ENCODE measurements at regions not wholly inside any gene's neighbourhood (a gene's known extent, or its start where the extent isn't known, plus 50 kb on each side); places are given as distances from the start of the nearest gene placed in this dataset.

DNA sequence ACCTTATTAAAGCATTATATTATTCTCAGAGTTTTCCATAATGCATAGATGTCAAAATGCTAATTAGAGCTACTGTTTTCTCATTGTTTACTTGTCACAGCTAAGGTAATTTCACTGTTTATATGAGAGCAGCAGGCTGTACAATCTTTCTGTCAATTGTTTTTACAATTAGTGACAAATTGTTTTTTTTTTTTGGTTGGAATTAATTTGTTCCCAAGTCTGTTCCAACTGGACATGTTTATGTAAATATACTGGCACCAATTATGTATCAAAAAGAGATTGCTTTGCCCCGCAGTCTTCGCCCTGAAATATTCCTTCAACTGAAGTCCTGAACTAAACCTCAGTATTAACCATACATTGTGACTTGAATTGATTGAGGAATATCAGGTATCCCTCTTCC, 72.3 kb upstream of the GRIA4 start:
- no peak overlapping the region for H3K27ac ChIP-seq (ENCODE audit: low read depth, low read length, poor library complexity, severe bottlenecking)

DNA sequence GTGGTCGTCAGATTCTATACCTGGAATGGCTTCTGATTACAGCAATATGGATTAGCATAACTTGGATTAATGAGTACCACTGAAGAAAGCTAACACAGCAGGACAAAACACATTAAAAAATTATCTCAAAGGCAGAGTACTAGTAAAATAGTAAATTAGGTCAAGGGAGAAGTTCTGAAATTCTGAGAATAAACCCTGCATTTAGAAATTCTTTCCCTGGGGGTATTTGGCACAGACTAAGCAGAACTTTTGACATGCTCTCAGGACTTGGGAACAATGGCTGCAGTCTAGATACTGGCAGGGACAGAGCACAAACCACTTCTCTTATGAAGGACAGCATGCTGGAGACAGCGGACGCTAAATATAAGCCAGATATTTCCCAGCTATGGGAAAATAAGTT, 85.6 kb upstream of the GRIA4 start:
- TF ChIP-seq EZH2phosphoT487 (IDR thresholded peaks at IDR 0.05; ENCODE audit: borderline replicate concordance, low read depth, low read length), result no peak
- TF ChIP-seq, protein P1, sequence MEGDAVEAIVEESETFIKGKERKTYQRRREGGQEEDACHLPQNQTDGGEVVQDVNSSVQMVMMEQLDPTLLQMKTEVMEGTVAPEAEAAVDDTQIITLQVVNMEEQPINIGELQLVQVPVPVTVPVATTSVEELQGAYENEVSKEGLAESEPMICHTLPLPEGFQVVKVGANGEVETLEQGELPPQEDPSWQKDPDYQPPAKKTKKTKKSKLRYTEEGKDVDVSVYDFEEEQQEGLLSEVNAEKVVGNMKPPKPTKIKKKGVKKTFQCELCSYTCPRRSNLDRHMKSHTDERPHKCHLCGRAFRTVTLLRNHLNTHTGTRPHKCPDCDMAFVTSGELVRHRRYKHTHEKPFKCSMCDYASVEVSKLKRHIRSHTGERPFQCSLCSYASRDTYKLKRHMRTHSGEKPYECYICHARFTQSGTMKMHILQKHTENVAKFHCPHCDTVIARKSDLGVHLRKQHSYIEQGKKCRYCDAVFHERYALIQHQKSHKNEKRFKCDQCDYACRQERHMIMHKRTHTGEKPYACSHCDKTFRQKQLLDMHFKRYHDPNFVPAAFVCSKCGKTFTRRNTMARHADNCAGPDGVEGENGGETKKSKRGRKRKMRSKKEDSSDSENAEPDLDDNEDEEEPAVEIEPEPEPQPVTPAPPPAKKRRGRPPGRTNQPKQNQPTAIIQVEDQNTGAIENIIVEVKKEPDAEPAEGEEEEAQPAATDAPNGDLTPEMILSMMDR (conservative IDR thresholded peaks at IDR 0.05; ENCODE audit: low read length), result no peak
- DNase-seq (ENCODE audit: low spot score), result no peak
- intact Hi-C loops (cut with micrococcal nuclease; ENCODE audit: unreplicated experiment), result no loop called here
- no peaks in the 10 kb centered on the region for H3K36me3 ChIP-seq (ENCODE audit: insufficient read depth, low read length)
- no peaks in the 10 kb centered on the region for H3K79me2 ChIP-seq (ENCODE audit: insufficient read depth, low read depth, low read length)
- no peak overlapping the region for H3K27ac ChIP-seq (ENCODE audit: low read depth, low read length, poor library complexity, severe bottlenecking)
- POLR2A ChIA-PET, result interaction anchor here (0.6 to 1.6 kb wide), 2 partner anchors 52 to 651 kb away, joined by 3 to 4 read pairs; no protein-coding TSS in a partner anchor
- no peak overlapping the region for H3K4me3 ChIP-seq (ENCODE audit: low read depth, low read length, poor library complexity, severe bottlenecking)
- CTCF ChIA-PET (ENCODE audit: unreplicated experiment), result no interaction called here
- no TSS peak for BruUV-seq (replicated peaks)
- no peaks in the 10 kb centered on the region for H3K9me2 ChIP-seq (ENCODE audit: insufficient read depth, low read length)
- H4K20me1 ChIP-seq (ENCODE audit: insufficient read depth, low read length), result no peaks in the 10 kb centered on the region
- no peak overlapping the region for H3K4me2 ChIP-seq (ENCODE audit: low read length)
- no peaks in the 10 kb centered on the region for H3K9me3 ChIP-seq (ENCODE audit: low read length)
- H3K4me1 ChIP-seq (ENCODE audit: insufficient read depth, low read length, poor library complexity, severe bottlenecking), result no peaks in the 10 kb centered on the region
- no peak overlapping the region for H2AFZ ChIP-seq (ENCODE audit: low read length)

More for the DNA sequence above, 72.3 kb upstream of the GRIA4 start:
- Histone ChIP-seq H3K79me2 (ENCODE audit: insufficient read depth, low read depth, low read length) (no peaks in the 10 kb centered on the region), H3K4me2 (ENCODE audit: low read length) (no peak overlapping the region), H3K9me2 (ENCODE audit: insufficient read depth, low read length) (no peaks in the 10 kb centered on the region), H3K4me3 (ENCODE audit: low read depth, low read length, poor library complexity, severe bottlenecking) (no peak overlapping the region), H3K4me1 (ENCODE audit: insufficient read depth, low read length, poor library complexity, severe bottlenecking) (no peaks in the 10 kb centered on the region), H2AFZ (ENCODE audit: low read length) (no peak overlapping the region), H3K36me3 (ENCODE audit: insufficient read depth, low read length) (no peaks in the 10 kb centered on the region), H4K20me1 (ENCODE audit: insufficient read depth, low read length) (no peaks in the 10 kb centered on the region), H3K9me3 (ENCODE audit: low read length) (no peaks in the 10 kb centered on the region)
- DNase-seq (ENCODE audit: low spot score), result no peak
- no peak for TF ChIP-seq EZH2phosphoT487 (IDR thresholded peaks at IDR 0.05; ENCODE audit: borderline replicate concordance, low read depth, low read length)
- TF ChIP-seq, protein P1 (conservative IDR thresholded peaks at IDR 0.05; ENCODE audit: low read length), result no peak
- intact Hi-C loops (cut with micrococcal nuclease; ENCODE audit: unreplicated experiment), result no loop called here
- POLR2A ChIA-PET, result interaction anchor here (0.6 kb wide), 1 partner anchor 227 kb away, joined by 3 read pairs; no protein-coding TSS in a partner anchor
- no TSS peak for BruUV-seq (replicated peaks)
- CTCF ChIA-PET (ENCODE audit: unreplicated experiment), result no interaction called here

DNA sequence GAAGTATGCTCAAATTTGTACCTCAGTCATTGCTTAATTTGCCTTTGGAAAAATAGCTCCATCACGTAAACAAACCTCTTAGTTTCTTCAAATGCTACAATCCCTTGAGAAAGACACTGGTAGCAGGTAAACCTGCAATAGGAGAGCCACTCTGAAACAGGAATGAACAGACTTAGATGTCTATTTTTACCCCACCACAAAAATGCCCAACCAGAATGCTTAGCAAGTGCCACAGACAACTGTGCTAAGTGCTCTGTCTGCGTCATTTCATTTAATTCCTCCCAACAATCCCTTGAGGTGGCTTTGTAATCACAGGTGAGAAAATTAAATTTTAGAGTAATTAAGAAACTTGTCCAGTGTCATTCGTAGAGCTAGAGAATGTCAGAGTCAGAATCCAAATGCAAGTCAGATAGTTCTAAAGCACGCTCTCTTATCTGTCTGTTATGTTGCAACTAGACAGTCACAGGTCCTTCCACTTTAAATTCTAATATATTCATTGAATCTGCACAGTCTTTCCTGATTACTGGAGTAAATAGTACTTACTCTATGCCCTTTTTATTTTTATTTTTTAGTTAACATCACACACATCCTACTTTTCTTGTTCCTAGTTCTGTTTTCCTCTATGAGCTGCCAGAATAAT, 89.0 kb upstream of the GRIA4 start:
- Histone ChIP-seq H3K9me3 (ENCODE audit: low read length) (no peaks in the 10 kb centered on the region), H3K79me2 (ENCODE audit: insufficient read depth, low read depth, low read length) (no peaks in the 10 kb centered on the region), H3K4me3 (ENCODE audit: low read depth, low read length, poor library complexity, severe bottlenecking) (no peak overlapping the region), H3K4me2 (ENCODE audit: low read length) (no peak overlapping the region), H4K20me1 (ENCODE audit: insufficient read depth, low read length) (no peaks in the 10 kb centered on the region), H3K27ac (ENCODE audit: low read depth, low read length, poor library complexity, severe bottlenecking) (no peak overlapping the region), H3K4me1 (ENCODE audit: insufficient read depth, low read length, poor library complexity, severe bottlenecking) (no peaks in the 10 kb centered on the region), H3K9me2 (ENCODE audit: insufficient read depth, low read length) (no peaks in the 10 kb centered on the region), H2AFZ (ENCODE audit: low read length) (no peak overlapping the region), H3K36me3 (ENCODE audit: insufficient read depth, low read length) (no peaks in the 10 kb centered on the region)
- ChIA-PET CTCF (ENCODE audit: unreplicated experiment) (no interaction called here), POLR2A (no interaction called here)
- no TSS peak for BruUV-seq (replicated peaks)
- TF ChIP-seq, protein P1 (conservative IDR thresholded peaks at IDR 0.05; ENCODE audit: low read length), result no peak
- no peak for TF ChIP-seq EZH2phosphoT487 (IDR thresholded peaks at IDR 0.05; ENCODE audit: borderline replicate concordance, low read depth, low read length)
- no peak for DNase-seq (ENCODE audit: low spot score)
- intact Hi-C loops (cut with micrococcal nuclease; ENCODE audit: unreplicated experiment), result no loop called here

Data from OCI-LY7 (cell line).